Endodermal cell (in vitro differentiated cells): ENCODE measurements at regions not wholly inside any gene's neighbourhood (a gene's known extent, or its start where the extent isn't known, plus 50 kb on each side); places are given as distances from the start of the nearest gene placed in this dataset.

Source experiments
- DNase-seq: peaks from one replicate; pipeline ENCODE4 v3.0.0-alpha.2; 2017
- H3K27ac ChIP-seq: 2 replicates; pipeline ENCODE4 v1.5.1; 2013; ENCODE audit warnings: mild to moderate bottlenecking, low read depth, low read length, moderate library complexity
- H3K27me3 ChIP-seq: 2 replicates; pipeline ENCODE4 v1.6.1; 2013; ENCODE audit warnings: mild to moderate bottlenecking, low read length, moderate library complexity; ENCODE audit not compliant: insufficient read depth, control insufficient read depth, poor library complexity, severe bottlenecking
- H3K36me3 ChIP-seq: 2 replicates; pipeline ENCODE4 v1.7.0; 2013; ENCODE audit warnings: mild to moderate bottlenecking, low read length, moderate library complexity; ENCODE audit not compliant: control insufficient read depth, insufficient read depth
- H3K4me1 ChIP-seq: one replicate; pipeline ENCODE4 v1.7.0; 2013; ENCODE audit warnings: low read length; ENCODE audit not compliant: control insufficient read depth, insufficient read depth
- H3K4me3 ChIP-seq: 2 replicates; pipeline ENCODE4 v1.5.1; 2013; ENCODE audit warnings: mild to moderate bottlenecking, low read length, moderate library complexity
- H3K9ac ChIP-seq: 2 replicates; pipeline ENCODE4 v1.6.1; 2013; ENCODE audit warnings: mild to moderate bottlenecking, low read length, moderate library complexity; ENCODE audit not compliant: poor library complexity, severe bottlenecking; ENCODE audit errors: extremely low read depth
- H3K9me3 ChIP-seq: 2 replicates; pipeline ENCODE4 v1.6.1; 2013; ENCODE audit warnings: mild to moderate bottlenecking, low read length, moderate library complexity; ENCODE audit not compliant: control insufficient read depth
- H3K27ac Mint-ChIP-seq: 2 replicates; pipeline ENCODE4 v1.8.0; 2020; ENCODE audit warnings: mixed read lengths
- H3K27me3 Mint-ChIP-seq: 2 replicates; pipeline ENCODE4 v1.8.0; 2021; ENCODE audit warnings: mild to moderate bottlenecking, mixed read lengths; ENCODE audit not compliant: insufficient read depth
- H3K36me3 Mint-ChIP-seq: 2 replicates; pipeline ENCODE4 v1.8.0; 2020; ENCODE audit warnings: low read depth, mixed read lengths
- H3K4me1 Mint-ChIP-seq: 2 replicates; pipeline ENCODE4 v1.8.0; 2020; ENCODE audit warnings: mixed read lengths
- H3K4me3 Mint-ChIP-seq: 2 replicates; pipeline ENCODE4 v1.8.0; 2020; ENCODE audit warnings: mild to moderate bottlenecking, moderate library complexity, mixed read lengths
- H3K9me3 Mint-ChIP-seq: 2 replicates; pipeline ENCODE4 v1.8.0; 2020; ENCODE audit warnings: mild to moderate bottlenecking, mixed read lengths
- WGBS, 2 experiments: methylation state at CpG; one replicate each; pipeline versions ENCODE4 v1.1.5 to v1.1.7; 2013; ENCODE audit warnings: missing lambda C conversion rate in 2 of 2, mixed read lengths in 1 of 2; ENCODE audit not compliant: insufficient coverage in 1 of 2, insufficient read length in 1 of 2; 5-methylcytosine and 5-hydroxymethylcytosine counted together
- TF ChIP-seq, protein P1 (sequence below): fragments of 200-600 bp; sonication (generic); conservative IDR thresholded peaks from 2 replicates; pipeline ENCODE4 v1.5.0; 2021; ENCODE audit warnings: antibody characterized with exemption, mild to moderate bottlenecking

DNA sequence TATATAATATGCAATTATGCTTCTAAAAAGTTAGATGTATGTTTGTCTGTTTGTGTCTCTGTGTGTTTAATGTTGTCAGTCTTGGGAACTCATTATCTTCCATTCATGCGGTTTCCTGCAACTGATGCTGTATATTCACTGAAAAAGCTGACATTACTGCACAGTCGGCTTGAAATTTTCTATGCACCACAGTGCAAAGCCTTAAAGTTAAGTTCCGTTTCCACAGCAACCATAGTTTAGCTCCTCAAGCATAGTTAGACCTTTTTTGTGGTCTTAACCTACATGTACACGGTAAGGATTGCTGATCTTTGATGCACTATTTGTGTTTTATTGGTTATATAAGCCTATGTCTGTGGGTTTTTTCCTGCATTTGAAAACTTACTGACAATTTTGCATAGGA lies 309.4 kb downstream of the KCNC2 start:
- no peaks in the 10 kb centered on the region for H3K9me3 ChIP-seq
- TF ChIP-seq, protein P1, sequence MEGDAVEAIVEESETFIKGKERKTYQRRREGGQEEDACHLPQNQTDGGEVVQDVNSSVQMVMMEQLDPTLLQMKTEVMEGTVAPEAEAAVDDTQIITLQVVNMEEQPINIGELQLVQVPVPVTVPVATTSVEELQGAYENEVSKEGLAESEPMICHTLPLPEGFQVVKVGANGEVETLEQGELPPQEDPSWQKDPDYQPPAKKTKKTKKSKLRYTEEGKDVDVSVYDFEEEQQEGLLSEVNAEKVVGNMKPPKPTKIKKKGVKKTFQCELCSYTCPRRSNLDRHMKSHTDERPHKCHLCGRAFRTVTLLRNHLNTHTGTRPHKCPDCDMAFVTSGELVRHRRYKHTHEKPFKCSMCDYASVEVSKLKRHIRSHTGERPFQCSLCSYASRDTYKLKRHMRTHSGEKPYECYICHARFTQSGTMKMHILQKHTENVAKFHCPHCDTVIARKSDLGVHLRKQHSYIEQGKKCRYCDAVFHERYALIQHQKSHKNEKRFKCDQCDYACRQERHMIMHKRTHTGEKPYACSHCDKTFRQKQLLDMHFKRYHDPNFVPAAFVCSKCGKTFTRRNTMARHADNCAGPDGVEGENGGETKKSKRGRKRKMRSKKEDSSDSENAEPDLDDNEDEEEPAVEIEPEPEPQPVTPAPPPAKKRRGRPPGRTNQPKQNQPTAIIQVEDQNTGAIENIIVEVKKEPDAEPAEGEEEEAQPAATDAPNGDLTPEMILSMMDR: no peak
- Mint-ChIP-seq H3K36me3 (no peaks in the 10 kb centered on the region), H3K27ac (no peak overlapping the region), H3K9me3 (no peaks in the 10 kb centered on the region), H3K4me1 (no peaks in the 10 kb centered on the region), H3K4me3 (no peak overlapping the region), H3K27me3 (no peaks in the 10 kb centered on the region)
- H3K36me3 ChIP-seq: no peaks in the 10 kb centered on the region
- H3K4me1 ChIP-seq: no peaks in the 10 kb centered on the region
- DNase-seq: no peak
- no peak overlapping the region for H3K4me3 ChIP-seq
- H3K27me3 ChIP-seq: no peaks in the 10 kb centered on the region
- H3K9ac ChIP-seq: no peak overlapping the region
- no peak overlapping the region for H3K27ac ChIP-seq
- WGBS, 2 experiments: 91 to 93% methylated on average over 3 to 4 of the region's 4 CpGs

DNA sequence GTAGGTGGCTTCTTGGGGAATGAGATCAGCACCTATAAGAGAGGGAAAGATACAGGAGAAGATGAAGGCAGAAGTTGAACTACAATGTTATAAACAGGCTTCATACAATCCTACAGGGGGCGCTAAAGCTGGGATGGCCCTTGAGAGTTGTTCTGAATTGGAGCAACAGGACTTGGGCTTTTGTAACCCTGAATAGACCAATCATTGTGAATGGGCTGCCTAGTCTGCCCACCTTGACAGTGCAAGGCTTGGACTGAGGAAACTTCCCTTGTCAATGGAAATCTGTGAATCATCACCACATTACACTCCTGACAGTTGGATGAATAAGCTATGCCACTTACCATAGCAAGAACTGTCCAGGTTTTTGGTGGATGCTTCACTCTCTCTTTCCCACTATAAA lies 306.1 kb downstream of the KCNC2 start:
- H3K4me1 ChIP-seq: no peaks in the 10 kb centered on the region
- H3K27me3 Mint-ChIP-seq: no peaks in the 10 kb centered on the region
- H3K4me3 Mint-ChIP-seq: no peak overlapping the region
- H3K4me1 Mint-ChIP-seq: no peaks in the 10 kb centered on the region
- no peaks in the 10 kb centered on the region for H3K36me3 Mint-ChIP-seq
- H3K27ac ChIP-seq: no peak overlapping the region
- TF ChIP-seq, protein P1: peak; percentile 82
- H3K27ac Mint-ChIP-seq: no peak overlapping the region
- no peak overlapping the region for H3K9ac ChIP-seq
- H3K36me3 ChIP-seq: no peaks in the 10 kb centered on the region
- DNase-seq: peak; percentile 83
- no peak overlapping the region for H3K4me3 ChIP-seq
- no peaks in the 10 kb centered on the region for H3K27me3 ChIP-seq
- no peaks in the 10 kb centered on the region for H3K9me3 ChIP-seq
- WGBS, 2 experiments: 5% methylated on average over 1 of the region's 1 CpG; no CpG with 5 or more reads in 1 of the 2 experiments
- no peaks in the 10 kb centered on the region for H3K9me3 Mint-ChIP-seq

DNA sequence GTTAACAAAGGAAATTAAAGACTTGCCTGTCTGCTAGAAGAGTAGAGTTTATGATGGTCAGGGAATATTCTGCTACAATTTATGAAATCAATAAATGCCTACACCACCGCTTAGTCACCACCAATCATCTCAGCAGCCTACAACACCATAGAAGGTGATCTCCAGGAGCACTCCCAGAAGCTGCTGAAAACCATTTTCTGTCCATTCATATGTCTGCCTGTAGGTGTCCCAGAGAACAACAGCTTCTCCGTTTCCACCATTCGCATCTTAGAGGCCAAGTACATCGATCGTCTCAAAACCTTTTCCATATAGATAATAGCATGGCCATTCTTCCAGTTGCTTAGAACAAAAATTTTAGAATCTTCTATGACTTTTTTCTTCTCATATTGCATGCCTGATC lies 303.4 kb downstream of the KCNC2 start:
- H3K27ac ChIP-seq: no peak overlapping the region
- no peaks in the 10 kb centered on the region for H3K27me3 Mint-ChIP-seq
- no peak for DNase-seq
- H3K9me3 Mint-ChIP-seq: no peaks in the 10 kb centered on the region
- H3K9ac ChIP-seq: no peak overlapping the region
- H3K27ac Mint-ChIP-seq: no peak overlapping the region
- H3K4me3 ChIP-seq: no peak overlapping the region
- no peaks in the 10 kb centered on the region for H3K36me3 ChIP-seq
- no peaks in the 10 kb centered on the region for H3K4me1 ChIP-seq
- H3K4me3 Mint-ChIP-seq: no peak overlapping the region
- TF ChIP-seq, protein P1: peak; percentile 67
- no peaks in the 10 kb centered on the region for H3K9me3 ChIP-seq
- H3K27me3 ChIP-seq: no peaks in the 10 kb centered on the region
- 85 to 90% methylated on average over 5 of the region's 5 CpGs for WGBS, 2 experiments
- H3K36me3 Mint-ChIP-seq: no peaks in the 10 kb centered on the region
- no peaks in the 10 kb centered on the region for H3K4me1 Mint-ChIP-seq
